DMS153 treated with DMSO at 0.1 percent for 48 hours (cell line): ENCODE measurements at regions not wholly inside any gene's neighbourhood (a gene's known extent, or its start where the extent isn't known, plus 50 kb on each side); places are given as distances from the start of the nearest gene placed in this dataset.

Experiments used
- DNase-seq: peaks from one replicate; lab custom pipeline; 2025; ENCODE audit not compliant: unreplicated experiment; lab: John Stamatoyannopoulos, UW

DNA sequence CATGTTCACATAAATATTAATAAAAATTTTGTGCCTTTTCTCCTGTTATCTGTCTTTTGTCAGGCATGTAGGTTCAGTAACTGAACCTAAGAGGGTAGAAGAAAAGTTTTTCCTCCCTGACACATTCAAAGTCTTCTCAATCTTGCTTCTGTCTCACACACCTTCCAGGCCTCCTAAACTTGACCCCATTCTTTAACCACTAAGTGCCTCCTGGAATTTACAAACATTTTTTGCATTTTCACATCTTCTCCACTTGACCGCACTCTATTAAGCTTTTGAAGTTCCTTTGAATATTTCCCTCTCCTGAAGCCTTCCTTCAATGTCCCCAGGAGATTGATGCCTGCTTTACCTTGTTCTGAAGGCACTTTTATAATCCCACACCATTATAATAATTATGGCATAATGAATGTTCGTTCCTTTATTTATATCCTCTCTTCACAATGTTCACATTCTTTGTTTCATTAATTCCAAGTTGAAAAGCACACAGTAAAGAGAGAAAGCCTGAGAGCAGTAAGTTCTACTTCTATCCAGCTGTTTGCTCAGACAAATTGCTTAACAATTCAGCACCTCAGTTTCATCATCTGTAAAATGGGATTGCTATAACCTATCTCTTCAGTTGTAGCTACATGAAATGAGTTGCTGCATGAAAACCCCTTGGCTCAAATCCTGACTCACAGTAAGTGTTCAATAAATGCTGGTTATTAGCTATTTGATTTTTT, 184.8 kb upstream of the KLHL29 start:
- no peak for DNase-seq

DNA sequence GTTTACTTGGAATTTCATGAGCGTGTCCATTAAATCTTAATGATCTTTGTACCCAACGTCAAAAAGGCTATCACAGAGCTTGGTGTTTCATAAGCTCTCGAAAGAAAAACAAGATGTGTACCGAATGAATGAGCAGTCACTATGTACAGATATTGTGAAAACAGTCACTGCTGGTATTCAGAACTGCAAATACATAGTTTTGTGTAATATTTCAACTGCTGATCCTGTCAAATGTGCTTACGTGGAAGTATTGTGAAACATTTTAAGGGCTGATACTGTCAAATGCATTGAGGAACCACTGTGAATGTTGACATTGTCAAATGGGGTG, 184.2 kb upstream of the KLHL29 start:
- no peak for DNase-seq

DNA sequence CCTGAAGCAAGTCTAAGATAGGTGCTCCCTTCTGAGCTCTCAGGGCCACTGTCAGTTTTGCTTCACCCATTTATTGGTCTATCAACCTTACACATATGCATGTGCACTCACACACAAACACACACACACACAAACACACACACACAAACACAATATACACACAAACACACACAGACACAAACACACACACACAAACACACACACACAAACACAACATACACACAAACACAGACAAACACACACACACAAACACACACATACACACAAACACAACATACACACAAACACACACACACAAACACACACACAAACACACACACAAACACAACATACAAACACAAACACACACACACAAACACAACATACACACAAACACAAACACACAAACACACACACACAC, 181.6 kb upstream of the KLHL29 start:
- no peak for DNase-seq

DNA sequence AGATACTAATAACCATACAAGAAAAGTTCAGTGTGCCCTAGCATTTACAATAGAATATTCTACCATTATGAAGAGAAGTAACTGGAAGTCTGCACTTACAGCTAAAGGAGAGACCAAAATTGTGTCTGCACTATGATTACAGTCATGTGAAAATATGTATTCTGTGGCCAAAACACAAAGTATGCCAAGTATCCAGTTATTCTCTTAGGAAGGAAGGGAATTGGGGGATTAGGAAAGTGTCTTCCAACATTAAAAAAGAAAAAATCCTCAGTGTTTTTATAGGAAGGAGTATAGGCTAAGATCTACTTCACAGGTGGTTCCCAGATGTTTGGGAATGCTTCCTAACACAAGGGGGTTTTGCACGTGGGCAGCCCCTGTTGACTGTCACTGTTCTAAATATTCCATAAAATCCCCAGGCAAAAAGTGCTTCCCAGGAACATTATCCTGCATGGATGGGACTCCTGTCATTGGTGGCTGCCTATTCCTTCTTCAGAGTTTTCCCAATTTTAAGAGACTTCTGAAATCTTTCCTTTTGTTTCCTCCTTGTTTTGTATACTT, 180.2 kb upstream of the KLHL29 start:
- DNase-seq, result no peak

DNA sequence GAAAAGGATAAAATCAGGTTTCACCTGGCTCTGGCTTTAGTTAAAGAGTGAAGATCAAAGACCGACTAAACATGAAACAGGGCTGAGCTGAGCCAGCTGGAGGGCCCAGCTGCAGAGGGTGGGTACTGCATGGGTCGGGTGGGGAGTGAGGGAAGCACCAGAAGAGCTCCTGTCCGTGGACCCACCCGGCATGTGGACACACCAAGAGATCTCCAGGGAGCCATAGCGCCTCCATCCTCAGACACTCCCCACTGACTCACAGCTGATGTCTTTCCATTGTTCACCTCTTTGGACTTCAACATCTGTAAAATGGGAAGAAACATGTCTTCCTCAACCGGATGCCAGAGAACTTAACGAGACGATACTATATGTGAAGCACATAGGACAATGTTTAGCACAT, 178.3 kb upstream of the KLHL29 start:
- DNase-seq, result no peak

DNA sequence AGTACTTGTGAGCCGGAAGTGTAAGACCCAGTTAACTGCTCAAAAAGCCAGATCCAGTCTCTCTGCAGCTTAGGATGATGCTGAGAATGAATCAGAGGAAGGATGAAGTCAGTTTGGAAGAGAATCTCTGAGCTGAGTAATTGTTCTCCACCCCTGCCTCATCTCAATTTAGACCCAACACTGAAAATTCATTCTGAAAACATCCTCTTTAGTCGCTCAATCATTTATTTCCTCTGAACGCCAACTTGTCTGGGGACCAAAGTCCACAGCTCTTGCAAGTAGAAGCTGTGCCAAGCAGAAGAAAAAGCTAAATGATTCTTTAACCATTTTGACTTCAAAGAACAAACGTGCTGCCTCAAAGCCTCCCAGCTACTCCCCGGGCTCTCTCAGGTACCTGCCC, 177.1 kb upstream of the KLHL29 start:
- no peak for DNase-seq

DNA sequence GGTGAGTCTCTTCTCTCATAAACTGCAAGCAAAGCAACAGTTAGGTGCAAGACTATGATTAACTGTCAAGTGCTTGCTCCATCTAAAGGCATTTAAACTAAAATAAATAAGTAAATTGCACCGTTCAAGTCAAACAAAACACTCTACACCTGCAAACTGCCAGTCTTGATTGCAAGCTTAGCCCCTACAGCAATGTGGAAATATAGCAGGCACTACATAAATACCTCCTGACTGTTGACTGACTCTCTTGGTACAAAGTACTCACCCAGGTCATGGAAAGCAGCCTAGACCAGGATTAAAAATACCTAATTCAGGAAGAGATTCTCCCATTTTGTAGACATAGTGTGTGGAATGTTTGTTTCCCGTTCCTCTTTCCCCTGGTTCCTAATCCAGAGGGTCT, 176.6 kb upstream of the KLHL29 start:
- DNase-seq, result no peak

DNA sequence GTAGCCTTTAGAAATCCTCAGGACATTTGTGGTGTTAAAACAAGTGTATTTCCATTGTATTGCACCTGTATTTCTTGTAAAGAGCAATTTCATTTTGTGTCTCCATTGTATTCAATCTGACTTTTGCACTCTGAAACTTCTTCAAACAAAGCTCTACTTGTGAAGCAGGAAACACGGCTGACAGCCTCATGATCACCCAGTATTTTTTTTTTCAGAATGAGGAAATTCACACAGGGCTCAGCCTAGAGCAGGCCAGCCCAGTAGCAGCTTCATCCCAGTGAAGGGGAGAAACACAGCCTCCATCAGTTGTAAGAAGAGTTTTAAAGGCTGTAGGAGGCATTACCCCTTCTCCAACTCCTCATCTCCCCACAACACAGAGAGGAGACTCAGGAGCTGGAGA, 175.9 kb upstream of the KLHL29 start:
- DNase-seq, result no peak

DNA sequence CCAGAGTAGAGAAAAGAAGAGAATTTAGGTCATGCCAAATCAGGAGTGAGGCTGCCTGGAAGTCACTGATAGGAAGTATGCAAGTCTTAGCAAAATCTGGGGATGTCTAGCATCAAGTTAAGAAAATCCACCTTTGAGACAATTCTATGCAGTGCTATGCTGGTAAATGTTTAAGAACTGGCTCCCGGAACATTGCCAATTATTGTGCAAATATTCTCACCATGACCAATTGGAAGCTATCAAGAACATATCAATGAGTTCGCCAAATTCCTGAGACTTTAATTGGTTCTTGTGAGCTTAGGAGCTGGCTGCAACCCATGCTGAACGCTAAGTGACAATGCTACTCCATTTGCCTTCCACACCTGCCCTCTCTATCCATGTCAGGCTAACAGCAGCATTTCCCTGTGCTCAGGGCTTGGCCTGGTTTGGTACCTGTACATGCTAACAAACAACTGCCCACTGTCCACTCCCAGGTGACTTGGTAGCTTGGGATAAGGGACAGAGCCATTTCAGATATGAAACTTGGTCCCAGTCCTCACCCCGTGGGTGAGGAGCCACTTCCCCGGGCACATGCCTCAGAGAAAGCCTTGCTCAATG, 172.9 kb upstream of the KLHL29 start:
- no peak for DNase-seq

DNA sequence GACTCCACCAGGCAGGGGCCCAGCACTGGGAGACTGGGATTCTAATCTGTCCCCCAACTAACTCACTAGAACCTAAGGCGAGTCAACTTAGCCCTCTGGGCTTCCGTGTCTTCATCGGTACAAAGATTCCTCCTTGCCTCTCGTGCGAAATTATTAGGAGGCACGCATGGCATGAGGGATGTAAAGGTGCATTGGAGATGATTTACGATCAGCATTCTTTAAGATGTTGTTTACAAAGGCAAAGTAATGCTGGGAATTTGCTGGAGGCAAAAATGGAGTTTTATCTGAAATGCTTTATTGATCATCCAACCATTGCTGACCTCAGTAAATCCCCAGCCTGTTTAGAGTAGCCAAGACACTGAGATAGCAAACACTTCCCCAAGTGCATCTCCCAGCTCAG, 171.8 kb upstream of the KLHL29 start:
- DNase-seq, result no peak

DNA sequence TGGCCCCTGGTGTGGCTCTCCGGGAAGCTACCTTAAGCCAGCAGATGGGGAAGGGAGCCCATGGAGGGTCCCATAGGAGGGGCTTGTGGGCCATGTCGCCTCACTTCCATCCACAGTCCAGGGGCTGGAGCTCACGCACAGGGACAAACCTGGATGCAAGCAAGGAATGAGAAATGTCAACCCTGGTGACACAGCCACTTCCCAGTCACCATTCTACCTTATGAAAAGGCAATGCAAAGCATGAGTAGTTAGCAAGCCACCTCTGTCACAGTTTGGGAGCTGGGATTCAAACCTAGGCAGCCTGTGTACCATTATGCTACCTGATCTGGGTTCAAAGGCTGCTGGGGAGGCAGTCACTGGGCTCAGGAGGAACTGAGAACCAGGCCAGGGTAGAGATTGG, 170.0 kb upstream of the KLHL29 start:
- no peak for DNase-seq

DNA sequence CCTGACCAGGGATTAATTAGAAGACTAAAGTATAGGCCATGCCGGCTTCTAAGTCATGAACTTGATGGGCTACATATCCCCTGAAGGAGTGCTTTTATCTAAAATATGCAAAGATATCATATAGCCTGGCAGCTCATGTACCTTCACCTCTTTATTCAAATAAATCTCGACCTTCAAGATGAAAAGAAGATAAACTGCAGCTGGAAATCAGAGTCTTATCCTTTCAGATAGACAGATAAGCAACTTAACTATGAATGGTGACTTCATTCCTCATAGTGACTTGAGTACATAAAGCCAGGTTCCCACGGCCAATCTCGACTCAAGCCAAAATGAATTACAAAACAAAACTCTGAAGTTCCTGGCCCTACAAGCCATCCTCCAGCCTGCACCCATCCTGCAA, 165.3 kb upstream of the KLHL29 start:
- no peak for DNase-seq

DNA sequence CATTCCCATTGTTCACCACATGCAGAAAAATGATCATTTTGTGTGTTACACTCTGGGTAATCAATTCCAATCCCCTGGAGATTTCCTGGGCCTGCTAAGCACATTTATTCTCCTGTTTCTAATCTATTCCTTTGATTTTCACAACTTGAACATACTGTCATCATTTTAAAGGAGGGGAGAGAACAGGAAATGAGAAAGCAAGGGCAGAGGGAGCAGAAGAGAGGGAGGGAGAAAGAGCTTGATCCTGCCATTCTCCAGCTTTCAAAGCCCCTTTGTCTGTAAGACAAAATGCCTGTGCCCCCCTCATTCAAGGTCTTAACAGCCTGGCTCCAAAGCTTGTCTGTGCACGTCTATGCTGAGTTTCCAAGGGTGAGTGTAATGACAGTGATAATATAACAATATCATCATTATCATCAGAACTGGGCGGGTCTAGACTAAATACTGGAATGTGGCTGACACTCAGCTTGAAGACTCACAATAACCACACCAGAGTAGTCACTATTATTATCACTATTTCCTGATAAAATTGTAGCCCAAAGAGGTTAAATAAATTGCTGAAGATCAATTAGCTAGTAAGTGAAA, 164.4 kb upstream of the KLHL29 start:
- no peak for DNase-seq

DNA sequence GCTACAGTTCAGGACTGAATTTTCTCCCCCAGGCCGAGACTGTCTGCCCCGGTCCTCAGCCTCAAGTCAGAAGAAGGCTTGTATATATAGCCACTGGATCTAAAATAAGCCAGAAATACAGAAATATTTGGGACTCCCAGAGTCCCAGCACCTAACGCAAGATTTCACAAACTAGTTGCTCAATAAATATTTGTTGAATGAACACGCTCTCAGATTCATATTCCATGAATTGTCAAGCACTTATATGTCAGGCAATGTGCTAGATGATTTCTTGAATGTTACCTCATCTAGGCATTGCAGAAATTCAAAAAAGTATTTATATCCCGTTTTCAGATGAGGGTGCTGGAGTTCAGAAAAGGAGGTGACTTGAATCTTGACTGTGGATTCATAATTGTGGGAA, 163.7 kb upstream of the KLHL29 start:
- no peak for DNase-seq

DNA sequence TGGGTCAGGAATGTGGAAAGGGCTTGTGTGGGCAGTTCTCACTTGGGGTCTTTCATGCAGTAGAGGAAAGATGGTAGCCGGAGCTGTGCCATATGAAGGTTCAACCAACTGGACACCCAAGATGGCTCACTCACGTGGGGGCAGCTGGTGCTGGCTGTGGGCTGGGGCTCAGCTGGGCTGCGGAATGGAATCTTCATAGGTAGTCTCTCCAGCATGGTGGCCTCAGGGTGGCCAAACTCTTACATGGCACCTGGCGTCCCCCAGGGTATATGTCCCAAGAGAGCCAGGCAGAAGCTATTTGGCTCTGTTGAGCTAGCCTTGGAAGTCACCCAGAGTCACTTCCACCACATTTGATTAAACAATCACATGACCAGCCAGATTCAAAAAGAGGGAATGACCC, 163.1 kb upstream of the KLHL29 start:
- no peak for DNase-seq

DNA sequence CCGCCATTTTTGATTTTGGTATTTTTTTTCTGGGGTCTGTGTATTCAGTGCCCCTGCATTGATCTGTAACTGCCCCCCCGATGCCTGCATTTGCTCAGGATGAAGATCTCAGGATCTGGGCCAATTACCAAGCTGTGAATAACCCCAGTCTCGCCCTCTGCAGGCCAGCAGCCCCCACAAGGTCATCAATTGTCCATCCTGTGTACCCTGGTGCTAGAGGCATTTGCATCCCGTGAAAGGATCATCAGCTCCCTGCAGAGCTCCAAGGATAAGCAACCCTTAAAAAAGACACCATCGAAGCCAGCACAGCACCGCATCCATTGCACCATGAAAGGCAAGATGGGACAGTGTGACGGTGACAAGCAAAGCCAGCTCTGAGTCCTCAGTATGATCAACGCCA, 154.1 kb upstream of the KLHL29 start:
- no peak for DNase-seq

DNA sequence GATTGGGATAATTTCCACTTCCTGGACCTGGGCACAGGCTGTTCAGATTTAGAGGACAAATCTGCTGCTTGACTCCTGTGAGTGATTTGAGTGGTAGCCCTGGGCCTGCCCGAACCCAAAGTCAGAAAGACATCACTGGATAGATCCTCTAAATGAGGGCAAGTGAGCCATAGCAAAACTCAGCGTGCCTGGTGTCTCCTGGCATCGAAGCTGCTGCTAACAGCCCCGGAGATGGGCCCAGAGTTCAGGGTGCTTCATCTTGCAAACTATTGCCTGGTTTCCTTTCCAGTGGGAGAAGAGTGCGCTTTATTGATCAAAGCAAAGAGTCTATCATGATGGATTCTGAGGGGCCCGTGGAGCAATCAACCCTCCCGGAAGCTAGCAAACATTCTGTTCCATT, 153.1 kb upstream of the KLHL29 start:
- no peak for DNase-seq

DNA sequence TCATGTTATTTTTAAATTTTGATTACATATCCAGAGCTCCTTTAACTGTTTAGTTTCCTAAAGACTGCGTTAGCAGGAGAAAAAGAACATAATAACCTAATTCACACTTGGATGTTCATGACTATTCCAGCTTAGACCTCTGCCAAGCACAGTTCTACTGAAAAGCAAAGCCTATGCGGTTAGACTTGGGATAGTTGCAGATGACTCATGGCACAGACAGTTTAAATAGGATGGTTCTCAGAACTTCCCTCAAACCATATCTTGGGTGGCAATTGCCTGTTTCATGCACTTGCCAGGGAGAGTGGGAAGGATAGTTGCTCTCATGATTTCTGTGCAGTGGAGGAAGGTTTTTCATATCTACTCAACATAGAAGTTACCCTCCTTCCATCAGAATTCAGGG, 149.7 kb upstream of the KLHL29 start:
- DNase-seq, result no peak

DNA sequence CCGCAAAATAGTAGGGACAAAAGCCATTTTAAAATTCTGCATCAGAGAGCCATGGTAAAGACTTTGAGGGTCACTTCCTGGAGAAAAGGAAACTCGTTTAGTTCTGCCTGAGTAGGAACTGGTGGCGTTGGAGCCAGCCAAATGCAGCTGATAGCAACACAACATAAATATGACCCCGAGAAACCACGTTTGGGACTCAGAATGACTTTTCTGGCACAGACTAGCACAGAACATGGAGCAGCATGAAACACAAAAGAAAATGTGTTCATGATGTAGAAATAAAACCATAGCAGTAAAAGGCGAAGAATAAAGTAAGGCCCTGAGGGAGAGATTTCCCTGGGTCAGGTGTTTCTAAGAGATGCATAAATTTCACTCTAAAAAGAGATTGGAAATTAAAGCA, 149.2 kb upstream of the KLHL29 start:
- DNase-seq, result no peak

DNA sequence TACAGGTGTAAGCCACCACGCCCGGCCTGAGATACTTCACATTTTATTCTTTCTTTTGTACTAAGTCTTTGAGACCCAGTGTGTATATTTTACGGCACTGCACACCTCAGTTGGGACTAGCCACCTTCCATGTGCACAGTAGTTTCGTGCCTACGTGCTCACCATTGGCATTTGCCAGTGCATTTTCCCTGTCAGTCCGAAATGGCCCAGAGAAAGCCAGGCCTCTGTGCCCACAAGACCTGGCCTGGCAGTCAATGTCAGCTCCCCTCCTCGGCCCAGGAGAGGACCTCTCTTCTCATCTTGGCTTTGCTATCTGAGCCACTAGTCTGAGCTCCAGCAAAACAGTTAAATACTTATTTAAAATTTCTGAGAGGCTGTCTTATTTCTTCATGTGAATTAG, 147.8 kb upstream of the KLHL29 start:
- no peak for DNase-seq

DNA sequence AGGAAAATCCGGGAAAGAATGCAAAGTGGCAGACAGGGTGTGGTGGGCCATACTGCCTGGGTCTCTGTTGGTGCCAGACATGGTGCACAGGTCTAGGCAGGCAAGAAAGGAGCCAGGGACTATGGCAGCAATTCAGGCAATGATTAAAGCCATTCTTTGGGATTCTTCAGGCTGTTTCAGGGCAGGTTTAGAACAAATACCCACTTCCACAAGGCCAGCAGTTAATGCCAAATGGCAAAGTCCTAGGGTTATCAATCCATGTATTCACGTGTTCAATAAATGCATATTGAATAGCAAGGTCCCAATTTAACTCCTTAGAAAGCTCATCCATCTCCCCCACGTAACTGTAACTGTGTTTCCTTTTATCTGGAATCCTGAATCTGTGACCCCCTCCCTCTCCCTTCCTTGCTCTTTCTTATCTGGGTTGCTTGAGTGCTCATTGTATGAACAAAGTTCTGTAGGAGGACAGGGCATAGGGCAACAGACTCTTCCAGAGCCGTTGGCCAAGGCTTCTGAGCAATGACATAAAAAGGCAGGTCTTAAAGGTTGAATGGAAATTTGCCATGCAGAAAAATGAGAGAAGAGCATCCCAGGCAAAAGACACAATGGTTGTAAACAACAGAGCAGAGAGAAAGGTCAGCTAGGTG, 146.8 kb upstream of the KLHL29 start:
- DNase-seq, result no peak

DNA sequence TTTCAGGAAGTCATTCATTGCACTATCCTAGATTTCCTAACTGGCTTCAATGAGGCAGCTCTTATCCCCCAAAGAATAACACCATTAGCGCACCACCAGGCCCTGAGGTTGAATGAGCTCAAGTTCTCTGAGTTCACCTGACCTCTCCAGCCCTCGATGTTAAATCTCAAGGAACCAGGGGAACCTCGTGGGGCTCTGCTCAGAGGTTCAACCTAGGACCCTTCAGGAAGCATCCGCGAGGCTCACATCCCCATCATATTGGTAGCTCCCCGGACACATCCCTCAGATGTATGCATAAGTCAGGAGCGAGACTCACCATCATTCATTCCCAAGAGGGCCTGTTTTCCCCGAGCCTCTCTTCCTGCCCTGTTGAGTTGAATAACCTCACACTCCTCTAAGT, 145.6 kb upstream of the KLHL29 start:
- no peak for DNase-seq
